ENCODE measurements at regions not wholly inside any gene's neighbourhood (a gene's known extent, or its start where the extent isn't known, plus 50 kb on each side); places are given as distances from the start of the nearest gene placed in this dataset.

DNA sequence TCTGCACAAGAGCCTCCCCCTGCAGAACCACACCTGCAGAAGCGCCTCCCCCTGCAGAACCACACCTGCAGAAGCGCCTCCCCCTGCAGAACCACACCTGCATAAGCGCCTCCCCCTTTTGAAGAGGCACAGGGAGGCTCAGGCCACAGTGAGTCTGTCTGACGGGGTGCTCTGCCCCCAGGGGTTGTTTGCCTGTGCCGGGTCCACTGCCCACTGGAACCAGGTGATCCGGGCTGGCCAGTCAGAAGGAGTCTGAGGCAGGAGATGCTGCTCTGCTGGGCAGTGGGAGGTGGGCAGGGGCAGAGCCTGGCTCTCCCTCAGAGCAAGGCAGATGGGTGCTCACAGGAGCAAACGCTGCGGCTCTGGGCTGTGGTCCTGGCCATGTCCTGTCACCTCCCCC lies 60.8 kb upstream of the RNU6ATAC start:
- TF ChIP-seq, protein P1, sequence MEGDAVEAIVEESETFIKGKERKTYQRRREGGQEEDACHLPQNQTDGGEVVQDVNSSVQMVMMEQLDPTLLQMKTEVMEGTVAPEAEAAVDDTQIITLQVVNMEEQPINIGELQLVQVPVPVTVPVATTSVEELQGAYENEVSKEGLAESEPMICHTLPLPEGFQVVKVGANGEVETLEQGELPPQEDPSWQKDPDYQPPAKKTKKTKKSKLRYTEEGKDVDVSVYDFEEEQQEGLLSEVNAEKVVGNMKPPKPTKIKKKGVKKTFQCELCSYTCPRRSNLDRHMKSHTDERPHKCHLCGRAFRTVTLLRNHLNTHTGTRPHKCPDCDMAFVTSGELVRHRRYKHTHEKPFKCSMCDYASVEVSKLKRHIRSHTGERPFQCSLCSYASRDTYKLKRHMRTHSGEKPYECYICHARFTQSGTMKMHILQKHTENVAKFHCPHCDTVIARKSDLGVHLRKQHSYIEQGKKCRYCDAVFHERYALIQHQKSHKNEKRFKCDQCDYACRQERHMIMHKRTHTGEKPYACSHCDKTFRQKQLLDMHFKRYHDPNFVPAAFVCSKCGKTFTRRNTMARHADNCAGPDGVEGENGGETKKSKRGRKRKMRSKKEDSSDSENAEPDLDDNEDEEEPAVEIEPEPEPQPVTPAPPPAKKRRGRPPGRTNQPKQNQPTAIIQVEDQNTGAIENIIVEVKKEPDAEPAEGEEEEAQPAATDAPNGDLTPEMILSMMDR (IDR thresholded peaks at IDR 0.05; ENCODE audit: poor library complexity) = no peak
- TF ChIP-seq EZH2 (IDR thresholded peaks at IDR 0.05; ENCODE audit: borderline replicate concordance) = no peak

Data from hepatocyte (in vitro differentiated cells).